ENCODE measurements at regions not wholly inside any gene's neighbourhood (a gene's known extent, or its start where the extent isn't known, plus 50 kb on each side); places are given as distances from the start of the nearest gene placed in this dataset.
"Not testable (repeated sequence)": the region's sequence is repeated elsewhere in the genome, so short reads cannot be mapped to it uniquely, and the experiment has no call there.

DNA sequence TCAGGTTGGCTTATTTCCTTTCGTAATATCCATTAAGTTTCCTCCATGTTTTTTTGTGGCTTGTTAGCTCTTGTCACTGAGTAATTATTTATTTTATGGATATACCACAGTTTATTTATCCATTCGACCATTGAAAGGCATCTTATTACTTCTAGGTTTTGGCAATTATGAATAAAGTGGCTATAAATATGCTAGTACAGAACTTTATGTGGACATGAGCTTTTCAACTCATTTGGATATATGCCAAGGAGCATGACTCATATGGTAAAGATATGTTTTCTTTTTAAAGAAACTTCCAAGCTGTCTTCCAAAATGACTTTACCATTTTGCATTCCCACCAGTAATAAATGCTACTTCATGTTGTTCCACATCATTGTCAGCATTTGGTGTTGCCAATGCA lies 803.6 kb downstream of the GLUD2 start:
- no peak overlapping the region for H3K9ac ChIP-seq (ENCODE audit: low read depth, low read length)
- no peak overlapping the region for H3K4me3 ChIP-seq (ENCODE audit: low read depth, low read length)
- no peaks in the 10 kb centered on the region for H3K36me3 ChIP-seq (ENCODE audit: control insufficient read depth, insufficient read depth, low read length)
- H3K27me3 ChIP-seq (ENCODE audit: control insufficient read depth, insufficient read depth, low read length), result no peaks in the 10 kb centered on the region
- H3K9me3 ChIP-seq (ENCODE audit: control insufficient read depth, insufficient read depth, low read length), result no peaks in the 10 kb centered on the region
- H3K4me1 ChIP-seq (ENCODE audit: control insufficient read depth, insufficient read depth, low read length), result no peaks in the 10 kb centered on the region

DNA sequence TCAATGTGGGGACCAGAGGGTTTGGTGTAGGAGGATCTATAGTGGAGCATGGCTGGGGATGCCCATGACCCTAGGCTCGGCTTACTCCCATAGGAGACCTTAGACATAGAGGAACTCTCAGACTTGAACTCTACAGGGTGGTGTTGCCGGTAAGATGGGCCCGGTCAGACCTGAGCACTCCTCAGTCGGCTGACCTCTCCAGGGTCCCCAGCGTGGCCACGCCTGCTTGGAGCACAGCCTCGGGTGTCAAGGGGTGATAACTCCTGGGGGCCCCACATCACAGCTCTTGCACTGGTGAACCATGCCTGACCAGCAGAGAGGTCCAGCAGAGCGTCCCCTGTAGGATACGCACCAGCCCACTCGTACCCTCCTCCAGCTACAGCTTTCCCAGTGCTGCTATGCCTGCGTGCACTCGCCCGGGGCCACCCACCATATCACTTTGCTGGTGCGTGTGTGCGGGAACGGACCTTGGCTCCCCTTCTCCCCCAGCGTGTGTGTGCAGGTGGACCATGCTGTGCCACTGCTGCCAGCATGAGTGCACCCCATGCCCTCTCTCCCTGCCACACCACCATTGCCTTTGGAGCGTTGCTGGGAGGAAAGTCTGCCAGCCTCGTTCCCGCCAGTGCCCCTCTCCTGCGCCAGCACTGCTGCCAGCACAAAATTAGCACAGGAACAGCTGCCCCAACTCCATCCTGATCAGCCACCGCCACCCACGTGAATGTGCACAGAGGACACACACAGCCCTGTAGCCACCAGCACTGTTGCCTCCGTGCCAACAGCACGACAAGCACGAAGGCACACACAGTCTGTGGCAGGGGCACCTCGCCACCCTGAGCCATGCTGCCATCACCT lies 806.6 kb downstream of the GLUD2 start:
- H3K4me3 ChIP-seq (ENCODE audit: low read depth, low read length), result no peak overlapping the region
- H3K36me3 ChIP-seq (ENCODE audit: control insufficient read depth, insufficient read depth, low read length), result no peaks in the 10 kb centered on the region
- no peaks in the 10 kb centered on the region for H3K27me3 ChIP-seq (ENCODE audit: control insufficient read depth, insufficient read depth, low read length)
- H3K4me1 ChIP-seq (ENCODE audit: control insufficient read depth, insufficient read depth, low read length), result no peaks in the 10 kb centered on the region
- no peaks in the 10 kb centered on the region for H3K9me3 ChIP-seq (ENCODE audit: control insufficient read depth, insufficient read depth, low read length)
- no peak overlapping the region for H3K9ac ChIP-seq (ENCODE audit: low read depth, low read length)

DNA sequence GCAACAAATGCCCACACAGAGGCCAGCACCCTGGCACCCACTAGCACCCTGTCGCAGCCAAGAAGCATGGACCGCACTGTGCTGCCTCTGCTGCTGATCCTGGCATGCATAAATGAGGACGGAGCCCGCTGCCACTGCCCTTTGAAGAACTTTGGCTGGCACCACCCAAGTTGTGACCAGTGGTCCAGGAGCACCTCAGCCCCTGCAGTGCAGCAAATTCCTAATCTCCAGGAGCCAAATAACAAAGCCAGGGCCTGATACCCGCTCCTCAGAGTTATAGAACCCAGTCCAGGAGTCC lies 807.2 kb downstream of the GLUD2 start:
- Histone ChIP-seq H3K4me1 (ENCODE audit: control insufficient read depth, insufficient read depth, low read length) (no peaks in the 10 kb centered on the region), H3K27me3 (ENCODE audit: control insufficient read depth, insufficient read depth, low read length) (no peaks in the 10 kb centered on the region), H3K9ac (ENCODE audit: low read depth, low read length) (no peak overlapping the region), H3K36me3 (ENCODE audit: control insufficient read depth, insufficient read depth, low read length) (no peaks in the 10 kb centered on the region), H3K9me3 (ENCODE audit: control insufficient read depth, insufficient read depth, low read length) (no peaks in the 10 kb centered on the region), H3K4me3 (ENCODE audit: low read depth, low read length) (no peak overlapping the region)

DNA sequence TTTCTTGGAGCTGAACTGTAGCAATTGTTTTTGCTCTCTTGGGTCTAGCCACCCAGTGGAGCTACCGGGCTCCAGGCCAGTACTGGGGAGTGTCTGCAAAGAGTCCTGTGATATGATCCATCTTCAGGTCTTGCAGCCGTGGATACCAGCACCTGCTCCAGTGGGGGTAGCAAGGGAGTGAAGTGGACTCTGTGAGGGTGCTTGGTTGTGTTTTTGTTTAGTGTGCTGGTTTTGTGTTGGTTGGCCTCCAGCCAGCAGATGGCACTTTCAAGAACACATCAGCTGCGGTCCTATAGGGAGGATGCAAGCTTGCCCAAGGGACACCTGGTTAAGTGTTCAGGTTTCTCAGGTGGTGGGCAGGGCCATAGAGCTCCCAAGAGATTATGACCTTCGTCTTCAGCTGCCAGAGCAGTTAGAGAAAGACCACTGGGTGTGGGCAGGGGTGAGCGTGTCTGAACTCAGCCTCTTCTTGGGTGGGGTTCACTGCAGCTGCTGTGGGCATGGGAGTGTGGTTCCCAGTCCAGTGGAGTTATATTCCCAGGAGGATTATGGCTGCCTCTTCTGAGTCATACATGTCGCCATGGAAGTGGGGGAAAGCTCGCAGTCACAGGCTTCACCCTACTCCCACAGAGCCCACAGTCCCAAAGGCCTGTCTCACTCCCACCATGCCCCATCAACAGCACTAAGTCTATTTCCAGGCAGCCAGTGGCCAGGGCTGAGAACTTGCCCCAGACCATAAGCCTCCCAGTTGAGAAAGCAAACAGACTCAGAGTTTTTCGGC lies 811.6 kb downstream of the GLUD2 start:
- no peaks in the 10 kb centered on the region for H3K4me1 ChIP-seq (ENCODE audit: control insufficient read depth, insufficient read depth, low read length)
- no peaks in the 10 kb centered on the region for H3K9me3 ChIP-seq (ENCODE audit: control insufficient read depth, insufficient read depth, low read length)
- H3K9ac ChIP-seq (ENCODE audit: low read depth, low read length), result no peak overlapping the region
- no peak overlapping the region for H3K4me3 ChIP-seq (ENCODE audit: low read depth, low read length)
- H3K36me3 ChIP-seq (ENCODE audit: control insufficient read depth, insufficient read depth, low read length), result no peaks in the 10 kb centered on the region
- H3K27me3 ChIP-seq (ENCODE audit: control insufficient read depth, insufficient read depth, low read length), result no peaks in the 10 kb centered on the region

DNA sequence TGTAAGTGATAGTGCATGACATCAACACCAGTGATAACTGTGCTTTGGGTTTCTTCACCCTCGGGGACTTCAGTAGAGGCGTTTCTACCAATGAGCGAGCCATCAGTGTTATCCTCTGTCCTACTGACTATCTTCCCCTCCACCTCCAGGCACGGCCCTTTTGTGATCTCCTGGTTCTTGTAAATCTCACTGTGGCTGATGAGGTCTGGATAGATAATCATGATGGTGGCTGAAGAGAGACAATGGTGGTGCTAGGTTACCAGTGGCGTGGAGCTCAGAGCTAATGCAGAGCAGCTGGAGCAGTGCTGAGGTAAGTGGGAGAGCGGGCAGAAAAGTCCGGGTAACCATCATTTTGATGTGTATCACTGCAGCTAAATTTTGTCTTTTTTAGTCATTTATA lies 816.6 kb downstream of the GLUD2 start:
- H3K4me1 ChIP-seq (ENCODE audit: control insufficient read depth, insufficient read depth, low read length), result no peaks in the 10 kb centered on the region
- no peak overlapping the region for H3K9ac ChIP-seq (ENCODE audit: low read depth, low read length)
- no peak overlapping the region for H3K4me3 ChIP-seq (ENCODE audit: low read depth, low read length)
- no peaks in the 10 kb centered on the region for H3K9me3 ChIP-seq (ENCODE audit: control insufficient read depth, insufficient read depth, low read length)
- H3K27me3 ChIP-seq (ENCODE audit: control insufficient read depth, insufficient read depth, low read length), result no peaks in the 10 kb centered on the region
- H3K36me3 ChIP-seq (ENCODE audit: control insufficient read depth, insufficient read depth, low read length), result no peaks in the 10 kb centered on the region

DNA sequence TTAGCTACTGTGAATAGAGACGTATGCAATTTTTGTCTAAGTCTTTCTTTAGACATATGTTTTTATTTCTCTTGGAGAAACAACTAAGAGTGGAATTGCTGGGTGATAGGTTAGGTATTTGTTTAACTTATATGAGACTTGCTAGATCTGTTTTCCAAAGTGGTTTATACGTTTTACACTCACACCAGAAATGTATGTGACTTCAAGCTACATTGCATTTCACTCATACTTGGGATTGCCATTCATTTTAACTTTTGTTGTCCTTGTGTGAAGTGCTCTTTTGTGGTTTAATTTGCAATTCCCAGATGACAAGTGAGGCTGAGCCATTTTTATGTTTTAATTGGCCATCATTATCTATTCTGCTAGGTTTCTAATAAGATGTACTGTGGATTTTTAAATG lies 817.2 kb downstream of the GLUD2 start:
- Histone ChIP-seq H3K4me1 (ENCODE audit: control insufficient read depth, insufficient read depth, low read length) (no peaks in the 10 kb centered on the region), H3K27me3 (ENCODE audit: control insufficient read depth, insufficient read depth, low read length) (no peaks in the 10 kb centered on the region), H3K9me3 (ENCODE audit: control insufficient read depth, insufficient read depth, low read length) (no peaks in the 10 kb centered on the region), H3K36me3 (ENCODE audit: control insufficient read depth, insufficient read depth, low read length) (no peaks in the 10 kb centered on the region), H3K4me3 (ENCODE audit: low read depth, low read length) (no peak overlapping the region), H3K9ac (ENCODE audit: low read depth, low read length) (no peak overlapping the region)

DNA sequence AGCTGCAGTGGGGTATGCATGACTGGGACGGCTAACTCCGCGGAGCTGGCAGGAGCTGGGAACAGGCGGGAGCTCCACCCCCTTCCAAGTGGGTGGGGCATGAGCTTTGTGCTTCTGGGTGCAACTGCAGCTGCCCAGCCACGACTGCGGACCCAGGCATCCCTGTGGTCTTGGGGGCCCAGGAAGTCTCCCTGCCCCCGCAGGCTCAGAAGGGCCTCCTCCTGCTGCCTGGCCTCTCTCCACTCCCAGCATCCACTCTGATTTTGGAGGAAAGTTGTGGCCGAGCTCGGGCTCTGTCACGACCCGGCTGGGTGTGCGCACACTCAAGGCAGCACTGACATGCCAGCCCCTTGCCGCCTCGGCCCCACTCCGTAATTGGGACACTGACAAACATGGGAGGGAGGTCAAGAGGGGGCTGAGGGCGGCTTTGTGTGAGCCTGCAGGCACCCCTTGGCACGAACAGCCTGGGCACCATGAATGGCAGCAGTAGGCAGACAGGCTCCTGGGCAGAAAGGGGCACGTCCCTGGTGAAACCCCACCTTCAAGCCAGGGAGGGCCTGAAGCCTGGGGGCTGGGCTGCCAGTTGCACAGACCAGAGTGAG lies 822.6 kb downstream of the GLUD2 start:
- H3K9me3 ChIP-seq (ENCODE audit: control insufficient read depth, insufficient read depth, low read length), result no peaks in the 10 kb centered on the region
- no peak overlapping the region for H3K9ac ChIP-seq (ENCODE audit: low read depth, low read length)
- no peaks in the 10 kb centered on the region for H3K4me1 ChIP-seq (ENCODE audit: control insufficient read depth, insufficient read depth, low read length)

DNA sequence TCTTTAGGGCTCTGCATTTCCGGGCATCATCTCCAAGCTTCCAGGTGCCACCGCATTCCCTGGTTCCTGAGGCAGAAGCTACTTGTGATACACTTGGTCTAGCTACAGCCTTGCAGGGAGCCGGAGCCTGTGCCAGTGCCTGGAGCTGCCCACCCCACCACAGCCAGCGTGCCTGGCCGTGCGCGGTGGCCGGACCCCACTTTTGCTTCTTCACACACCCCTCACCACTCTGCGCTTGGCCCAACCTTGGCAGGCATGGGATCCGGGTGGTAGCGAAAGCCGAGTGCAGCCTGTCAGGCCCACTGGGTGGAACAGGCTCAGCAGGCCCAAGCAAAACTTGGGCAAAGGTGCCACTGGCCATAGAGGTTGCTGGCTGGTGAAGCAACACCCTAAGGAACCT lies 823.7 kb downstream of the GLUD2 start:
- H3K4me3 ChIP-seq (ENCODE audit: low read depth, low read length), result no peak overlapping the region
- no peaks in the 10 kb centered on the region for H3K27me3 ChIP-seq (ENCODE audit: control insufficient read depth, insufficient read depth, low read length)
- H3K36me3 ChIP-seq (ENCODE audit: control insufficient read depth, insufficient read depth, low read length), result peaks cover 4% of the 10 kb centered on the region
- H3K4me1 ChIP-seq (ENCODE audit: control insufficient read depth, insufficient read depth, low read length), result no peaks in the 10 kb centered on the region
- no peaks in the 10 kb centered on the region for H3K9me3 ChIP-seq (ENCODE audit: control insufficient read depth, insufficient read depth, low read length)
- H3K9ac ChIP-seq (ENCODE audit: low read depth, low read length), result no peak overlapping the region

More for the DNA sequence above, 822.6 kb downstream of the GLUD2 start:
- Histone ChIP-seq H3K27me3 (ENCODE audit: control insufficient read depth, insufficient read depth, low read length) (no peaks in the 10 kb centered on the region), H3K36me3 (ENCODE audit: control insufficient read depth, insufficient read depth, low read length) (peaks cover 4% of the 10 kb centered on the region), H3K4me3 (ENCODE audit: low read depth, low read length) (no peak overlapping the region)

DNA sequence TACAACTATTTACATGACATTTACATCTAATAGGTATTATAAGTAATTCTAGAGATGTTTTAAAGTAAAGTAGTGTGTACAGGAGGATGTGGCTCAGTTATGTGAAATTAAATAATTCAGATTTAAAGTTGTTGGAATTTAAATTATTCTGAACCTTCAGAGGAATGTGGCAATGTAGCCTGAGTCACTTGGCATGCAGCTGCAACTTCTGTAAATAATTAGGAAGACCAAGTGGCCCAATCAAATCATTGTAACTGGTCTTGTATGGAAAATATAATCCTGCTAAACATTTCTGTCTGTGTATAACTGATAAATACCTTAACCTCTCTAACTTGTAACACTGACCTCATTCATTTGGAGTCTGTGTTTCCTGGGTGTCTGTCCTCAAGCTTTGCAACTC lies 828.9 kb downstream of the GLUD2 start:
- Histone ChIP-seq H3K36me3 (ENCODE audit: control insufficient read depth, insufficient read depth, low read length) (no peaks in the 10 kb centered on the region), H3K27me3 (ENCODE audit: control insufficient read depth, insufficient read depth, low read length) (no peaks in the 10 kb centered on the region), H3K4me1 (ENCODE audit: control insufficient read depth, insufficient read depth, low read length) (no peaks in the 10 kb centered on the region), H3K9me3 (ENCODE audit: control insufficient read depth, insufficient read depth, low read length) (no peaks in the 10 kb centered on the region), H3K4me3 (ENCODE audit: low read depth, low read length) (no peak overlapping the region), H3K9ac (ENCODE audit: low read depth, low read length) (no peak overlapping the region)

DNA sequence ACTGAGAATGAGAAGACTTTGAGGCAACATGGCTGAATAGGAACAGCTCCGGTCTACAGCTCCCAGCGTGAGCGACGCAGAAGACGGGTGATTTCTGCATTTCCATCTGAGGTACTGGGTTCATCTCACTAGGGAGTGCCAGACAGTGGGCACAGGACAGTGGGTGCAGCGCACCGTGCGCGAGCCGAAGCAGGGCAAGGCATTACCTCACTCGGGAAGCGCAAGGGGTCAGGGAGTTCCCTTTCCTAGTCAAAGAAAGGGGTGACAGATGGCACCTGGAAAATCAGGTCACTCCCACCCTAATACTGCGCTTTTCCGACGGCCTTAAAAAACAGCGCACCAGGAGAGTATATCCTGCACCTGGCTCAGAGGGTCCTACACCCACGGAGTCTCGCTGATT lies 829.9 kb downstream of the GLUD2 start:
- H3K4me3 ChIP-seq (ENCODE audit: low read depth, low read length); H3K27me3 ChIP-seq (ENCODE audit: control insufficient read depth, insufficient read depth, low read length); H3K9ac ChIP-seq (ENCODE audit: low read depth, low read length); H3K36me3 ChIP-seq (ENCODE audit: control insufficient read depth, insufficient read depth, low read length); H3K9me3 ChIP-seq (ENCODE audit: control insufficient read depth, insufficient read depth, low read length); H3K4me1 ChIP-seq (ENCODE audit: control insufficient read depth, insufficient read depth, low read length): not testable (repeated sequence)

DNA sequence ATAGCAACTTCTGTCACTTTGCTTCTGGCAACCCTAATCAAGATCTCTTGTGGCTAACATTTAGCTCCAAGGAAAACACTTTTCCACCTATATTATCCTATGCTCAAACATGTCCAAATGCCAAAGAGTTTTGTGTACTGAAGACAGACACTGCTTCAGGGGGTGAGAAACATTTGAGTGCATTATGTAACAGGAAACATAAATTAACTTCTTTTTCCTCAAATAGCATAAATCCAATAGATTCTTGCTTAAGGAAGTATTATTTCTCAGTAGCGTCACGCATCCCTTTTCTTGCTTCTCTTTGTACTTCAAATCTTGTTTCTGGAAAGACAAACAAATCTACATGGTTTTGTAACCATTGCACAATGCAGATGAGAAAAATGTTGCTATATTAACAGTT lies 839.1 kb downstream of the GLUD2 start:
- Histone ChIP-seq H3K4me1 (ENCODE audit: control insufficient read depth, insufficient read depth, low read length) (no peaks in the 10 kb centered on the region), H3K36me3 (ENCODE audit: control insufficient read depth, insufficient read depth, low read length) (no peaks in the 10 kb centered on the region), H3K4me3 (ENCODE audit: low read depth, low read length) (no peak overlapping the region), H3K9ac (ENCODE audit: low read depth, low read length) (no peak overlapping the region), H3K27me3 (ENCODE audit: control insufficient read depth, insufficient read depth, low read length) (no peaks in the 10 kb centered on the region), H3K9me3 (ENCODE audit: control insufficient read depth, insufficient read depth, low read length) (no peaks in the 10 kb centered on the region)

DNA sequence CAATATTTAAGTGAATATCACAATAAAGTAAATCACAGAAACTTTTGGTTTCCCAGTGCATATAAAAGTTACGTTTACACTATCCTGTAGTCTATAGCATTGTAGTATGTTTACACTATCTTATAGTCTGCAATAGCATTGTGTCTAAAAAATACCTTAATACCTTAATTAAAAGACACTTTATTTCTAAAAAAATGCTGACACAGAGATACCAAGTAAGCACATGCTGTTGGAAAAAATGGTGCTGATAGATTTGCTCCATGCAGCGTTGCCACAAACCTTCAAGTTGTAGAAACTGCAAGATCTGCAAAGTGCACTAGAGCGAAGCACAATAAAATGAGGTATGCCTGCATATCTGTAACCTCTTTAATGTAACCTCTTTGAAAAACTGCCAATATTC lies 847.3 kb downstream of the GLUD2 start:
- Histone ChIP-seq H3K9me3 (ENCODE audit: control insufficient read depth, insufficient read depth, low read length) (no peaks in the 10 kb centered on the region), H3K36me3 (ENCODE audit: control insufficient read depth, insufficient read depth, low read length) (no peaks in the 10 kb centered on the region), H3K4me3 (ENCODE audit: low read depth, low read length) (no peak overlapping the region), H3K27me3 (ENCODE audit: control insufficient read depth, insufficient read depth, low read length) (no peaks in the 10 kb centered on the region), H3K9ac (ENCODE audit: low read depth, low read length) (no peak overlapping the region), H3K4me1 (ENCODE audit: control insufficient read depth, insufficient read depth, low read length) (no peaks in the 10 kb centered on the region)
